B cell (primary cell): ENCODE measurements at regions not wholly inside any gene's neighbourhood (a gene's known extent, or its start where the extent isn't known, plus 50 kb on each side); places are given as distances from the start of the nearest gene placed in this dataset.

Source experiments
- EZH2 ChIP-seq: IDR thresholded peaks from 2 replicates; pipeline ENCODE4 v1.6.1; 2012; ENCODE audit warnings: borderline replicate concordance, low read depth, mild to moderate bottlenecking, moderate library complexity, low read length; ENCODE audit not compliant: insufficient read depth, poor library complexity, severe bottlenecking
- TF ChIP-seq, protein P1 (sequence below): fragments of 200-600 bp; IDR thresholded peaks from one replicate; pipeline ENCODE4 v1.8.0; 2022; ENCODE audit warnings: antibody characterized with exemption, mild to moderate bottlenecking

DNA sequence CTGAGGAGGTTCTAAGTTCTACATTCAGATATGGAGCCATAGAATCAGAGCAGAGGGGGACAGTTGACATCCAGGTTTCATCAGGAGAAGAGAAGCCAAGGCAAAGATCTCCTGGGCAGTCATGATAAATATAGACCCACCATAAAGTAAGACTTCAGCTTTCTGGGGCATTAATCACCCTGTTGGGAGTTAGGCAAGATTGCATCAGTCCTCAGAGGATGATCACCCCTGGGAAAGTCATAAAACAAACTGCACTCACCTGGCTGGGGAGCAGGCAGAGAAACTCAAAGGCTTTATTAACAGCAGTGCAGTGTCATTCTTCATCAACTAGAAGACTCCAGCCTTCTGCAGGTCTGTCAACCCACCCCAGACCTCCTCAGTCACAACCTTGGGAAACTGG, 301.3 kb upstream of the JARID2 start:
- TF ChIP-seq, protein P1, sequence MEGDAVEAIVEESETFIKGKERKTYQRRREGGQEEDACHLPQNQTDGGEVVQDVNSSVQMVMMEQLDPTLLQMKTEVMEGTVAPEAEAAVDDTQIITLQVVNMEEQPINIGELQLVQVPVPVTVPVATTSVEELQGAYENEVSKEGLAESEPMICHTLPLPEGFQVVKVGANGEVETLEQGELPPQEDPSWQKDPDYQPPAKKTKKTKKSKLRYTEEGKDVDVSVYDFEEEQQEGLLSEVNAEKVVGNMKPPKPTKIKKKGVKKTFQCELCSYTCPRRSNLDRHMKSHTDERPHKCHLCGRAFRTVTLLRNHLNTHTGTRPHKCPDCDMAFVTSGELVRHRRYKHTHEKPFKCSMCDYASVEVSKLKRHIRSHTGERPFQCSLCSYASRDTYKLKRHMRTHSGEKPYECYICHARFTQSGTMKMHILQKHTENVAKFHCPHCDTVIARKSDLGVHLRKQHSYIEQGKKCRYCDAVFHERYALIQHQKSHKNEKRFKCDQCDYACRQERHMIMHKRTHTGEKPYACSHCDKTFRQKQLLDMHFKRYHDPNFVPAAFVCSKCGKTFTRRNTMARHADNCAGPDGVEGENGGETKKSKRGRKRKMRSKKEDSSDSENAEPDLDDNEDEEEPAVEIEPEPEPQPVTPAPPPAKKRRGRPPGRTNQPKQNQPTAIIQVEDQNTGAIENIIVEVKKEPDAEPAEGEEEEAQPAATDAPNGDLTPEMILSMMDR = no peak
- TF ChIP-seq EZH2 = no peak
